IMR-90 (cell line): ENCODE measurements at regions not wholly inside any gene's neighbourhood (a gene's known extent, or its start where the extent isn't known, plus 50 kb on each side); places are given as distances from the start of the nearest gene placed in this dataset.

Source experiments
- CEBPB ChIP-seq: IDR thresholded peaks from 2 replicates; pipeline ENCODE4 v1.6.1; 2012; ENCODE audit warnings: low read depth, low read length, improper control_type of control experiment
- CTCF ChIP-seq: conservative IDR thresholded peaks from 2 replicates; pipeline ENCODE4 v1.5.1; 2012; ENCODE audit warnings: mild to moderate bottlenecking, low read depth, low read length, improper control_type of control experiment
- ELK1 ChIP-seq: fragments of 150-350 bp; IDR thresholded peaks from 2 replicates; pipeline ENCODE4 v1.6.1; 2016; ENCODE audit warnings: low read depth, mild to moderate bottlenecking, low read length, moderate library complexity, borderline replicate concordance
- FOS ChIP-seq: fragments of 150-350 bp; IDR thresholded peaks from 2 replicates; pipeline ENCODE4 v1.6.1; 2016; ENCODE audit warnings: low read depth, low read length
- MAFK ChIP-seq: IDR thresholded peaks from 2 replicates; pipeline ENCODE4 v1.6.1; 2012; ENCODE audit warnings: low read depth, low read length, improper control_type of control experiment
- MAZ ChIP-seq: IDR thresholded peaks from 2 replicates; pipeline ENCODE4 v1.6.1; 2012; ENCODE audit warnings: low read depth, mild to moderate bottlenecking, low read length, improper control_type of control experiment, moderate library complexity, borderline replicate concordance
- MXI1 ChIP-seq: IDR thresholded peaks from 2 replicates; pipeline ENCODE4 v1.6.1; 2012; ENCODE audit warnings: low read depth, mild to moderate bottlenecking, low read length, moderate library complexity, borderline replicate concordance
- POLR2A ChIP-seq: IDR thresholded peaks from 2 replicates; pipeline ENCODE4 v1.6.1; 2012; ENCODE audit warnings: mild to moderate bottlenecking, low read depth, low read length
- RAD21 ChIP-seq: IDR thresholded peaks from 2 replicates; pipeline ENCODE4 v1.6.1; 2012; ENCODE audit warnings: low read length, improper control_type of control experiment
- RCOR1 ChIP-seq: IDR thresholded peaks from 2 replicates; pipeline ENCODE4 v1.6.1; 2012; ENCODE audit warnings: mild to moderate bottlenecking, low read length, improper control_type of control experiment; ENCODE audit not compliant: insufficient replicate concordance
- RFX5 ChIP-seq: IDR thresholded peaks from 2 replicates; pipeline ENCODE4 v1.8.0; 2012; ENCODE audit warnings: low read depth, mild to moderate bottlenecking, low read length, moderate library complexity
- SMC3 ChIP-seq: fragments of 150-350 bp; IDR thresholded peaks from 2 replicates; pipeline ENCODE4 v1.6.1; 2016; ENCODE audit warnings: low read depth, mild to moderate bottlenecking, antibody characterized with exemption, low read length, moderate library complexity
- USF2 ChIP-seq: fragments of 150-350 bp; IDR thresholded peaks from 2 replicates; pipeline ENCODE4 v1.6.1; 2017; ENCODE audit warnings: mild to moderate bottlenecking, antibody characterized with exemption, low read length, low read depth

- TF ChIP-seq RAD21 (no peak), CTCF (no peak), MAFK (no peak), POLR2A (no peak), CEBPB (no peak), MAZ (no peak), USF2 (no peak), SMC3 (no peak), FOS (no peak), RFX5 (no peak), RCOR1 (no peak), ELK1 (no peak), MXI1 (no peak)
Observed at GRCh38 chr5:56286015-56286884, 53.1 kb upstream of the ANKRD55 start.
